ENCODE measurements at regions not wholly inside any gene's neighbourhood (a gene's known extent, or its start where the extent isn't known, plus 50 kb on each side); places are given as distances from the start of the nearest gene placed in this dataset.
"Not testable (repeated sequence)": the region's sequence is repeated elsewhere in the genome, so short reads cannot be mapped to it uniquely, and the experiment has no call there.

- not testable (repeated sequence) for TF ChIP-seq CTCF, POLR2A (IDR thresholded peaks at IDR 0.05)
Measured at GRCh38 chr2:89234818-89235466, 543.5 kb downstream of the RPIA start.
